Esophagus (tissue), 2 donors: ENCODE measurements at regions not wholly inside any gene's neighbourhood (a gene's known extent, or its start where the extent isn't known, plus 50 kb on each side); places are given as distances from the start of the nearest gene placed in this dataset.

Experiments
- H3K27ac ChIP-seq, 2 donors: one replicate each; pipeline ENCODE4 v1.5.1; 2013; ENCODE audit warnings: low read depth in 2 of 2, mild to moderate bottlenecking in 2 of 2, inconsistent platforms in 1 of 2, low read length in 1 of 2, moderate library complexity in 1 of 2
- H3K27me3 ChIP-seq, 2 donors: one replicate each; pipeline ENCODE4 v1.6.1; 2013; ENCODE audit warnings: low read length in 2 of 2, control low read depth in 1 of 2, mild to moderate bottlenecking in 1 of 2; ENCODE audit not compliant: insufficient read depth in 2 of 2, control insufficient read depth in 1 of 2
- H3K36me3 ChIP-seq, 2 donors: one replicate each; pipeline ENCODE4 v1.6.1; 2013; ENCODE audit warnings: low read length in 1 of 2; ENCODE audit not compliant: control insufficient read depth in 2 of 2, insufficient read depth in 2 of 2
- H3K4me1 ChIP-seq, 2 donors: one replicate each; pipeline ENCODE4 v1.6.1; 2013; ENCODE audit warnings: low read length in 1 of 2; ENCODE audit not compliant: control insufficient read depth in 2 of 2, insufficient read depth in 2 of 2
- H3K4me3 ChIP-seq, 2 donors: one replicate each; pipeline ENCODE4 v1.5.1; 2013; ENCODE audit warnings: low read length in 2 of 2, mild to moderate bottlenecking in 2 of 2, low read depth in 1 of 2, moderate library complexity in 1 of 2
- H3K9me3 ChIP-seq, 2 donors: one replicate each; pipeline ENCODE4 v1.6.1; 2013; ENCODE audit warnings: mild to moderate bottlenecking in 2 of 2, low read depth in 1 of 2, low read length in 1 of 2, moderate library complexity in 1 of 2; ENCODE audit not compliant: control insufficient read depth in 2 of 2, insufficient read depth in 1 of 2
- WGBS, 2 donors: extraction: QIAGEN DNeasy Blood & Tissue Kit; methylation state at CpG; one replicate each; pipeline ENCODE4 v1.1.7; 2013; 5-methylcytosine and 5-hydroxymethylcytosine counted together
- donor health status: healthy with polysubstance abuse.
- donor health status: Bipolar disorder and iron deficiency.

DNA sequence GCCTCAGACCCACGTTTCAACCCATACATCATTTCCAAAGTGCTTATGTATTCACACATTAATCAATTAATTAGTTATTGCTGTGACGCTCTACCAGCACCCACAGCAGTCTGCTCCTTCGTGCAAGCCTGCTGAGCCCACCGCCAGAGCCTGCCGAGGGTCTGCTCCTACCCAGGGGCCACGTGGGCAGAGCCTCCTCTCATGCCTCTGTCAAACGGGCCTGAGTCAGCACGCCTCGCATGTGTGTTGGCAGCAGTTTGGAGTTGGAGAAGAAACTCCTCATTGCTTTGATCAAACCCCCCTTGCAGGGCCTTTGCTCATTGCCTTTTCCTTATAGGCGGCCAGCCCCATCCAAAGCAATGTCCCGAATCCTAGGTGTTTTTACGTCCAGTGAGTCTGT lies 256.2 kb upstream of the IRX4 start:
- Histone ChIP-seq H3K4me1 (peaks cover 0 to 2% of the 10 kb centered on the region in 2 donors), H3K36me3 (no peaks in the 10 kb centered on the region), H3K9me3 (no peaks in the 10 kb centered on the region), H3K27me3 (no peaks in the 10 kb centered on the region), H3K27ac (no peak overlapping the region), H3K4me3 (no peak overlapping the region)
- 78 to 80% methylated on average over 12 of the region's 12 CpGs for WGBS, 2 donors

DNA sequence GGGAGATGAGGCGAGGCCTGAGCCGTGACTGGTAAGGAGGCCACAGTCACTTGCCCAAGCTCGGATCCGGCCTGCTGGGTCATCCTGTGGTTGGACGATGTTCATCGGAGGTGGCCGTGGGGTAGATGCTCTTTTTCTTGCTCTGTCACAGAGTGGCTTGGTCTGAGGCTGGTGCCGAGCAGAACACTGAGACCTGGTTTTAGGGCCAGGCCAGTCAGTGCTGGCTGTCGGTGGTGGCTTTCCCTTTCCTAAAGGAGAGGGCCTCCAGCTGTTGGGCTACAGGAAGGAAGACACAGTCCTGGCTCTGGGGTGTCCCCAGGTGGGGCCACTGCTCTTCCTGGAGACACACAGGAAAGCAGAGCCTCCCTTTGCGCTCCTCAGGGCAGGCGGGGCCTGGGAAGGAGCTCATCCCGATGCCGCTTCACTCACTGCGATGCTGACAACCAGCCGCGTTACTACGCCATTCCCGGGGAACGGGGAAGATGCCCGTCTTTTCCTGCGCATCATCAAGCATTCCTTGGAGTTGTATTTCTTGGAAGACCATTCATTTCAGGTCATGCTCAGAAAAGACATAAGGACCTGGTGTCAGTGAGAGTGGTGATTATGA lies 254.8 kb upstream of the IRX4 start:
- Histone ChIP-seq H3K27ac (no peak overlapping the region), H3K36me3 (no peaks in the 10 kb centered on the region), H3K4me3 (no peak overlapping the region), H3K27me3 (no peaks in the 10 kb centered on the region), H3K9me3 (no peaks in the 10 kb centered on the region), H3K4me1 (peaks cover 0 to 2% of the 10 kb centered on the region in 2 donors)
- 91 to 96% methylated on average over 21 of the region's 21 CpGs for WGBS, 2 donors

DNA sequence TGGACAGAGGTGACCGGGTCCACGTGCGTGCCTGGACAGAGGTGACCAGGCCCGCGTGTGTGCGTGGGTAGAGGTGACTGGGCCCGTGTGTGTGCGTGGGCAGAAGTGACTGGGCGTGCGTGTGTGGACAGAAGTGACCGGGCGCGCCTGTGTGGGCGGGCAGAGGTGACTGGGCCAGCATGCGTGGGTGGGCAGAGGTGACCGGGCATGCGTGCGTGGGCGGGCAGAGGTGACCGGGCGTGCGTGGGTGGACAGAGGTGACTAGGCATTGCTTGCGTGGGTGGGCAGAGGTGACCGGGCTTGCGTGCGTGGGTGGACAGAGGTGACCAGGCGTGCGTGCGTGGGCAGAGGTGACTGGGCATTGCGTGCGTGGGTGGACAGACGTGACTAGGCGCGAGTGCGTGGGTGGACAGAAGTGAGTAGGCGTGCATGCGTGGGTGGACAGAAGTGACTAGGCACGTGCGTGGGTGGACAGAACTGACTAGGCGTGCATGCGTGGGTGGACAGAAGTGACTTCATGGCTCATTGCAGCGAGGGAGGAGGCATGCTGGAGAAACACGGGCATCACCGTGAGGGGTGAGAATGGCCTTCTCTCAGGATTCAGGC lies 254.1 kb upstream of the IRX4 start:
- H3K27ac ChIP-seq = no peak overlapping the region
- H3K9me3 ChIP-seq = no peaks in the 10 kb centered on the region
- no peaks in the 10 kb centered on the region for H3K36me3 ChIP-seq
- 83 to 88% methylated on average over 43 to 44 of the region's 44 CpGs for WGBS, 2 donors
- H3K4me3 ChIP-seq = no peak overlapping the region
- H3K4me1 ChIP-seq = no peaks in the 10 kb centered on the region
- H3K27me3 ChIP-seq = no peaks in the 10 kb centered on the region

DNA sequence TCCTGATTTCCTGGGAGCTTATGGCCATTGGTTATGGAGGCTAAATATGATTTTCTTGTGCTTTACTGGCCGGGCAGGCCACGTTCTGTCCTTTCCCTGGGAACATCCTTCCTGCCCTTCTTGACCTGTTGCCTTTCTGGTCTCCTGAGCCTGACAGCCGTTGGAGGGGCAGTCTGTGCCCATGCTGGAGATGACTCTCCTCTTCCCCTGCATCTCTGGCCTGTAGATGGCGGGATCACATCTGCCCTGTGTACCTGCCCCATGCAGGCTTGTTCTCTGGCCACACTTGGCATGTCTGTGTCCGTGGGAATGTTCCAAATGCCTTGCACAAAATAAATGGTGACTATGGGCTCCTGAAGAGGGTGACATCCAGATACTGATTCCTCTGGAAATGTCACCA lies 253.1 kb upstream of the IRX4 start:
- no peak overlapping the region for H3K4me3 ChIP-seq
- H3K27ac ChIP-seq = no peak overlapping the region
- H3K9me3 ChIP-seq = no peaks in the 10 kb centered on the region
- WGBS, 2 donors = 68 to 69% methylated on average over 5 of the region's 5 CpGs
- H3K27me3 ChIP-seq = no peaks in the 10 kb centered on the region
- no peaks in the 10 kb centered on the region for H3K4me1 ChIP-seq
- no peaks in the 10 kb centered on the region for H3K36me3 ChIP-seq

DNA sequence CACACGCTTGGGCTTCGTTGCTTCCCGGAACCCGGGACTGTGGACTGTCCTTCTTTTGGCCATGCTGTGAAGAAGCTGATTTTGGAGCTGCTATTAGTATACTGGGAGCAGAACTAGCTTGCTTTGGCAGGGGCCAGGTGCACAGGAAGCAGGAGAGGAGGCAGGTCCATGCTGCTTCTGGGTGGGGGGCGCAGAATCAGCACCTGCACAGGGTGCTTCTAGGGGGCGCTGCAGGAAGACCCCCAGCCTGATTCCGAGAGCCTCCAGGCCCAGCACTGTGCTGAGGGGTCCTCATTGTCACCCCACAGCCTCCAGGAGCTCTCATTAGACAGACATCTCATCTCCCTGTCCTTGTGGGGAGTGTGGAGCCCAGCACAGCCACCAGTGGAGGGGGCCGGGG lies 252.6 kb upstream of the IRX4 start:
- Histone ChIP-seq H3K27me3 (no peaks in the 10 kb centered on the region), H3K4me3 (no peak overlapping the region), H3K4me1 (no peaks in the 10 kb centered on the region), H3K9me3 (no peaks in the 10 kb centered on the region), H3K36me3 (no peaks in the 10 kb centered on the region), H3K27ac (no peak overlapping the region)
- WGBS, 2 donors = 77 to 81% methylated on average over 8 of the region's 8 CpGs

DNA sequence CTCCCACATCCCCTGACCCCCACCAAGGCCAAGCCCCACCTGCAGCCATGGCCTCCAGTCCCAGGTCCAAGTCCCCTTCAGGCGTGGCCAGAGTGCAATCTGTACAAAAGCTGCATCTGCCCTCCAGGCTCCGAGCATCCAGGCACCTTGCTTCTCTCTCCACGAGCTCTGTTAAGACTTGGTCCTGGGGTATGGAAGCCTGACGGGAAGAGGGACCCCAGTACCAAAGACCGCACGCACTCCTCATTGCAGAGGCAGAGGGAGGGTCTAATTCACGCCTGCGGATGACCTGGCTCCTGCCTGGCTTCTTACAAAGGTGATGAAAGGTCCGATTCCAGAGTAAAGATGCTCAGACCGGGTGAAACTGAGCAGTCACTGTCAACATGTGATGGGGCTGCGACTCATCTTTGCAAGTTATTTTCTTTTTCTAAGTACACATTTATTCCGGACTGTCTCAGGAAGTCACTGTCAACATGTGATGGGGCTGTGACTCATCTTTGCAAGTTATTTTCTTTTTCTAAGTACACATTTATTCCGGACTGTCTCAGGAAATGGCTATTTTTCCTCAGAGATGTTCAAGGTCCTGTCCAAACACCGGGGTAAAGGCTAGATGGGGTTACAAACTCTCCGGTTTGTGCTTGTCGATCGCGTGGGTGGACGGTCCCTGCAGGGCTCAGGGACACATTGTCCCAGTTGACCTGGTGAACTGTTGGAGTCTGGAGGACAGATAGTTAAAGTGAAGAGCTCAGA lies 252.0 kb upstream of the IRX4 start:
- 64 to 69% methylated on average over 19 of the region's 19 CpGs for WGBS, 2 donors
- no peaks in the 10 kb centered on the region for H3K27me3 ChIP-seq
- H3K4me1 ChIP-seq = no peaks in the 10 kb centered on the region
- H3K4me3 ChIP-seq = no peak overlapping the region
- no peaks in the 10 kb centered on the region for H3K36me3 ChIP-seq
- H3K9me3 ChIP-seq = no peaks in the 10 kb centered on the region
- H3K27ac ChIP-seq = no peak overlapping the region

DNA sequence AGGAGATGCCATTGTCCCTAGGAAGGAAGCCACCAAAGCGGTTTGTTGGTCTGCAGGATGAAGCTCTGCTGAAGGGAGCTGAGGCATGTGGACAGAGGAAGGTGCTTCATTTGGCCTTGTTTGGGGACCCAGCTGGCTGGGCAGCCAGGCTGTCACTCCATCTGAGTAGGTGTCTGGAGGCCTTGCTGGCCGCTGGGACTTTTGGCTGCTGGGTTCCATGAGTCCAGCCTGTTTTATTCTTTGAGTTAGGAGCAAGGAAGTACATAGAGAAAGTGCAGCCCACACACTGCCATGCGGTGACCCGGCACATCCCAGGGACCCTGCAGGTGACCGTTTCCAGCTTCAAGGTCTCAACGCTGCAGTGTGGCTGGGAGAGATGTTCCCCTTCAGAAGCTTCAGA lies 251.2 kb upstream of the IRX4 start:
- Histone ChIP-seq H3K27ac (no peak overlapping the region), H3K9me3 (no peaks in the 10 kb centered on the region), H3K27me3 (no peaks in the 10 kb centered on the region), H3K4me3 (no peak overlapping the region), H3K4me1 (no peaks in the 10 kb centered on the region), H3K36me3 (no peaks in the 10 kb centered on the region)
- WGBS, 2 donors = 85 to 91% methylated on average over 6 of the region's 6 CpGs

DNA sequence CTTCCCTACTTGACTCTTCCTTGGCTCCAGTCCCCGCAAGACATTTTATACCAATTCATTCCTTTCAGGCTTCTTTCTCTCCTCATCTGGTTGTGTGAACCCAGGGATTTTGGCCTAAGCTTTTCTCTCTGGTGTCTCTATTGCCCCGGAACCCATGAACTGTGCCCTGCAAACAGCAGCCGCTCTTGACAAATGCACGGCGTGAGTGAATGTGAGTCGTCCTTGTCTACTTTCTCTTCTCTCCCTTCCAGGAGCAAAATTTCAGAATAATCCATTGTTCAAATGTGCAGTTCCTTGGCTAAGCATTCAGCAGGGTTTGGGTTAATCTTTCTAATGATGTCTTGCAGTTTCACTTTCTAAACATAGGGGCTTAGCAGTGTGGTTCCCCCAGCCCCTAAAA lies 250.4 kb upstream of the IRX4 start:
- no peaks in the 10 kb centered on the region for H3K4me1 ChIP-seq
- no peaks in the 10 kb centered on the region for H3K9me3 ChIP-seq
- H3K36me3 ChIP-seq = no peaks in the 10 kb centered on the region
- WGBS, 2 donors = 48 to 55% methylated on average over 6 of the region's 6 CpGs
- H3K27ac ChIP-seq = no peak overlapping the region
- H3K27me3 ChIP-seq = no peaks in the 10 kb centered on the region
- H3K4me3 ChIP-seq = no peak overlapping the region

DNA sequence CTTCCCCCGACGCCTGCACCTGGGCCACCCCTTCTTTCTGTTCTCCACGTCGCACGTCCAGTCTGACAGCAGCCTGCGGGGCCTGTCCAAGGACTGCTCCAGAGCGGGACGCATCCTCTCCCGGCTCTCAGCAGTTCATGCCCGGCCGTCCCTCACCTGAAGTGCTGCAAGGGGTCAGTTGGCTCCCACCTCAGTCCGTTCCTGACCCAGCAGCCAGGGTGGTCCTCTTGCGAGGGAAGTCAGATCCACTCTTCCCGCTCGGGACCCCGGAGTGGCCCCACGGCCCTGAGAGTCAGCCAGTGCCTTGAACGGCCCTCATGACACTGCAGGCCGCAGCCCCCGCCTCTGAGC lies 249.7 kb upstream of the IRX4 start:
- Histone ChIP-seq H3K27me3 (no peaks in the 10 kb centered on the region), H3K4me3 (no peak overlapping the region), H3K4me1 (no peaks in the 10 kb centered on the region), H3K36me3 (no peaks in the 10 kb centered on the region), H3K27ac (no peak overlapping the region), H3K9me3 (no peaks in the 10 kb centered on the region)
- WGBS, 2 donors = 87 to 90% methylated on average over 20 of the region's 20 CpGs
